ENCODE measurements at regions not wholly inside any gene's neighbourhood (a gene's known extent, or its start where the extent isn't known, plus 50 kb on each side); places are given as distances from the start of the nearest gene placed in this dataset.

DNA sequence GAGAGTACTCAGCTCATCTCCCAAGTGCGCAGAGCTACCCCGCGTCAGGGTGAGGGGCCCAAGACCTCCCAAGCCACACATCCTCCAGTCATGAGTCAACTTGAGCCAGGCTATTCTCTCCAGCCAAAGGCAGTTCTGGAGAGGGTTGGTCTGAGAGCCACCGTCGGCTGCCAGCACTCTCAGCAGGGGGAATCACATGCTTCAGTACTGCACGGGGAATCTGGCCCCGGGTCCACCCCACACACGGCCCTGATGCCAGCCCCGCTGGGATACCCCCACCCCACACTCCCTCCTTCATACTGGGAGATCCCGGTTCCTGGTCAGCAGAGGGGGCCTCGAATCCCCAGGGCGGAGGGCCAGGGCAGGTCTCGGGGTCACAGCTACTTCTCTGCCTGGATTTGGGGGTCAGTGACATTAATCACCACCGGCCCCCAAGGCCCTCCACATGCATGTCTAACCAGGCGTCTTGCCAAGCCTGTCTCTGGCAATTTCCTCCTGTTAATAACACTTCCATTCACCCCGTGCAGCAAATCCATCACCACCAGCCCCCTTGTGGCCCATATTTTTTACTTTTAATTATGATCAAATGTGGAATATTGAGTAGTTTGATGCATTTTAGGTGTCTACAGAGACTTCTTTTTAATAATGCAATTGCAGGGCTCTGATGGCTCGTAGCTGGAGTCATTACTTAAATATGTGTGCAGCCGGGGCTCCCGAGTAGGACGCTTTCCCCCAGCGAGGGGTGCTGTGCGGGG is 102.9 kb upstream of the PPP1R26 start:
- TF ChIP-seq, protein P1, sequence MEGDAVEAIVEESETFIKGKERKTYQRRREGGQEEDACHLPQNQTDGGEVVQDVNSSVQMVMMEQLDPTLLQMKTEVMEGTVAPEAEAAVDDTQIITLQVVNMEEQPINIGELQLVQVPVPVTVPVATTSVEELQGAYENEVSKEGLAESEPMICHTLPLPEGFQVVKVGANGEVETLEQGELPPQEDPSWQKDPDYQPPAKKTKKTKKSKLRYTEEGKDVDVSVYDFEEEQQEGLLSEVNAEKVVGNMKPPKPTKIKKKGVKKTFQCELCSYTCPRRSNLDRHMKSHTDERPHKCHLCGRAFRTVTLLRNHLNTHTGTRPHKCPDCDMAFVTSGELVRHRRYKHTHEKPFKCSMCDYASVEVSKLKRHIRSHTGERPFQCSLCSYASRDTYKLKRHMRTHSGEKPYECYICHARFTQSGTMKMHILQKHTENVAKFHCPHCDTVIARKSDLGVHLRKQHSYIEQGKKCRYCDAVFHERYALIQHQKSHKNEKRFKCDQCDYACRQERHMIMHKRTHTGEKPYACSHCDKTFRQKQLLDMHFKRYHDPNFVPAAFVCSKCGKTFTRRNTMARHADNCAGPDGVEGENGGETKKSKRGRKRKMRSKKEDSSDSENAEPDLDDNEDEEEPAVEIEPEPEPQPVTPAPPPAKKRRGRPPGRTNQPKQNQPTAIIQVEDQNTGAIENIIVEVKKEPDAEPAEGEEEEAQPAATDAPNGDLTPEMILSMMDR (IDR thresholded peaks at IDR 0.05) = no peak
- no peak for TF ChIP-seq POLR2A (IDR thresholded peaks at IDR 0.05)
- no peak for TF ChIP-seq EP300 (IDR thresholded peaks at IDR 0.05)
